ENCODE measurements at regions not wholly inside any gene's neighbourhood (a gene's known extent, or its start where the extent isn't known, plus 50 kb on each side); places are given as distances from the start of the nearest gene placed in this dataset.

DNA sequence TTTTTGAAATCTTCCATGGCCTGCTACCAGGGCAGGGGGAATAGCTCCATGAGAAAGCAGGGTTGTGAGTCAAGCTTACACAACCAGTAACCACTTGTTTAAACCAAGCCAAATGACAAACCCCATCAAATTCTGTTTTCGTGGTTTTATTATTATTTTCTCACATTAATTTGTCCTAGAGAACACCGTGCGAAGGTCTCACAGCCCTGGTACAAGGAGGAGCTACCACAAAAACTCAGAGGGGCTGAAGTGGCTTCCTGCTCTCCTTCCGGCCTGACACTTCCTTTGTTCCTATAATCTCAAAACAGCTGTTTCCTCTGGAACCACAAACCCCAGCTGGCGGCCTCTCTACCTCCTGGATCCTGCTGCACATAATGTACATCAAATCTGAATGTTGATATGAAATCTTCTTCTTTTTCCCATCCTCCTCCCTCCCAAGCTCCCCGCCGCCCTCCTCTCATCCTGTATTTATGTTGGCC, 375.9 kb downstream of the MCTP2 start:
- Histone ChIP-seq H3K36me3 (replicated peaks; ENCODE audit: insufficient read depth, low read length) (no peaks in the 10 kb centered on the region), H3K27me3 (replicated peaks; ENCODE audit: insufficient read depth, low read length) (no peaks in the 10 kb centered on the region), H3F3A (ENCODE audit: insufficient read depth, low read length) (no peaks in the 10 kb centered on the region), H3K9me3 (replicated peaks; ENCODE audit: insufficient read depth, low read length) (no peaks in the 10 kb centered on the region), H3K79me2 (ENCODE audit: low read length) (no peaks in the 10 kb centered on the region), H3K4me3 (ENCODE audit: low read length) (no peak overlapping the region), H4K20me1 (ENCODE audit: insufficient read depth, low read length) (no peaks in the 10 kb centered on the region), H3K4me1 (ENCODE audit: low read length) (no peaks in the 10 kb centered on the region), H3K27ac (ENCODE audit: low read length) (no peak overlapping the region), H3K4me2 (ENCODE audit: low read depth, low read length) (no peak overlapping the region), H3K9me2 (replicated peaks; ENCODE audit: insufficient read depth, low read length) (no peaks in the 10 kb centered on the region), H2AFZ (ENCODE audit: low read length) (no peak overlapping the region), H3K9ac (ENCODE audit: low read length) (no peak overlapping the region)
- no peak for TF ChIP-seq EZH2 (optimal IDR thresholded peaks at IDR 0.05; ENCODE audit: low read depth, low read length)
- no peak for TF ChIP-seq EZH2phosphoT487 (IDR thresholded peaks at IDR 0.05; ENCODE audit: low read length)
- TF ChIP-seq, protein P1, sequence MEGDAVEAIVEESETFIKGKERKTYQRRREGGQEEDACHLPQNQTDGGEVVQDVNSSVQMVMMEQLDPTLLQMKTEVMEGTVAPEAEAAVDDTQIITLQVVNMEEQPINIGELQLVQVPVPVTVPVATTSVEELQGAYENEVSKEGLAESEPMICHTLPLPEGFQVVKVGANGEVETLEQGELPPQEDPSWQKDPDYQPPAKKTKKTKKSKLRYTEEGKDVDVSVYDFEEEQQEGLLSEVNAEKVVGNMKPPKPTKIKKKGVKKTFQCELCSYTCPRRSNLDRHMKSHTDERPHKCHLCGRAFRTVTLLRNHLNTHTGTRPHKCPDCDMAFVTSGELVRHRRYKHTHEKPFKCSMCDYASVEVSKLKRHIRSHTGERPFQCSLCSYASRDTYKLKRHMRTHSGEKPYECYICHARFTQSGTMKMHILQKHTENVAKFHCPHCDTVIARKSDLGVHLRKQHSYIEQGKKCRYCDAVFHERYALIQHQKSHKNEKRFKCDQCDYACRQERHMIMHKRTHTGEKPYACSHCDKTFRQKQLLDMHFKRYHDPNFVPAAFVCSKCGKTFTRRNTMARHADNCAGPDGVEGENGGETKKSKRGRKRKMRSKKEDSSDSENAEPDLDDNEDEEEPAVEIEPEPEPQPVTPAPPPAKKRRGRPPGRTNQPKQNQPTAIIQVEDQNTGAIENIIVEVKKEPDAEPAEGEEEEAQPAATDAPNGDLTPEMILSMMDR (IDR thresholded peaks at IDR 0.05; ENCODE audit: low read length): no peak
- DNase-seq: no peak

- H3K4me1 ChIP-seq (ENCODE audit: low read length): no peaks in the 10 kb centered on the region
- H3K9me3 ChIP-seq (replicated peaks; ENCODE audit: insufficient read depth, low read length): no peaks in the 10 kb centered on the region
- no peak overlapping the region for H3K4me2 ChIP-seq (ENCODE audit: low read depth, low read length)
- H3K79me2 ChIP-seq (ENCODE audit: low read length): no peaks in the 10 kb centered on the region
- no peaks in the 10 kb centered on the region for H3K27me3 ChIP-seq (replicated peaks; ENCODE audit: insufficient read depth, low read length)
- H2AFZ ChIP-seq (ENCODE audit: low read length): no peak overlapping the region
- H3K27ac ChIP-seq (ENCODE audit: low read length): no peak overlapping the region
- H3K4me3 ChIP-seq (ENCODE audit: low read length): no peak overlapping the region
- H3K9me2 ChIP-seq (replicated peaks; ENCODE audit: insufficient read depth, low read length): no peaks in the 10 kb centered on the region
- no peaks in the 10 kb centered on the region for H3F3A ChIP-seq (ENCODE audit: insufficient read depth, low read length)
- H4K20me1 ChIP-seq (ENCODE audit: insufficient read depth, low read length): no peaks in the 10 kb centered on the region
- TF ChIP-seq, protein P1 (IDR thresholded peaks at IDR 0.05; ENCODE audit: low read length): no peak
- TF ChIP-seq EZH2 (optimal IDR thresholded peaks at IDR 0.05; ENCODE audit: low read depth, low read length) (no peak), EZH2phosphoT487 (IDR thresholded peaks at IDR 0.05; ENCODE audit: low read length) (no peak)
- no peak overlapping the region for H3K9ac ChIP-seq (ENCODE audit: low read length)
- DNase-seq: no peak
- H3K36me3 ChIP-seq (replicated peaks; ENCODE audit: insufficient read depth, low read length): no peaks in the 10 kb centered on the region
Measured at GRCh38 chr15:94610069-94610468, 378.7 kb downstream of the MCTP2 start.

DNA sequence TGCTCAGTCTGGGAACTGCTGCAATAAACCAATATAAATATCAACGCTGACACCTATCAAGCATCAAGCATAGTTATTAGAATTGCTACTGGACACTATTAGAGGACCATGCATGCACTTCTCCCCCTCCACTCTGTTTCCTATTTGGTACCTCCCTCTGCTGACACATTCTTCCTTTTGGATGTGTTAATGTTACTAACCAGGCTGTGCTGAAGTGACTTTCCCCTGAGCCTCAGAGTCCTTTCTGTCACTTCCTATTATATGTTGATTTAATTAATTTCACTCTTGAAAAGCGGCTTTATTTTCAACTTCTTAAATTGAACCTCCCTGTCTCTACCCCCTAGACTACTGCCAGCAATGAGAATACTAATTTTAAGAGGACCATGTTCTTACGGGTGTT, 379.1 kb downstream of the MCTP2 start:
- Histone ChIP-seq H3K36me3 (replicated peaks; ENCODE audit: insufficient read depth, low read length) (no peaks in the 10 kb centered on the region), H3K79me2 (ENCODE audit: low read length) (no peaks in the 10 kb centered on the region), H3K27ac (ENCODE audit: low read length) (no peak overlapping the region), H3K9me2 (replicated peaks; ENCODE audit: insufficient read depth, low read length) (no peaks in the 10 kb centered on the region), H3K4me2 (ENCODE audit: low read depth, low read length) (no peak overlapping the region), H3K4me1 (ENCODE audit: low read length) (no peaks in the 10 kb centered on the region), H3K4me3 (ENCODE audit: low read length) (no peak overlapping the region), H4K20me1 (ENCODE audit: insufficient read depth, low read length) (no peaks in the 10 kb centered on the region), H3K27me3 (replicated peaks; ENCODE audit: insufficient read depth, low read length) (no peaks in the 10 kb centered on the region), H2AFZ (ENCODE audit: low read length) (no peak overlapping the region), H3K9me3 (replicated peaks; ENCODE audit: insufficient read depth, low read length) (no peaks in the 10 kb centered on the region), H3F3A (ENCODE audit: insufficient read depth, low read length) (no peaks in the 10 kb centered on the region), H3K9ac (ENCODE audit: low read length) (no peak overlapping the region)
- DNase-seq: no peak
- no peak for TF ChIP-seq EZH2phosphoT487 (IDR thresholded peaks at IDR 0.05; ENCODE audit: low read length)
- TF ChIP-seq EZH2 (optimal IDR thresholded peaks at IDR 0.05; ENCODE audit: low read depth, low read length): no peak
- TF ChIP-seq, protein P1 (IDR thresholded peaks at IDR 0.05; ENCODE audit: low read length): no peak

All from MM.1S (cell line).